Stomach (tissue), 4 donors: ENCODE measurements at regions not wholly inside any gene's neighbourhood (a gene's known extent, or its start where the extent isn't known, plus 50 kb on each side); places are given as distances from the start of the nearest gene placed in this dataset.

Experiments used
- CTCF ChIP-seq, 7 experiments: fragments of 450-650 bp in 4 of 7; fragments of 200-600 bp in 3 of 7; sonication (generic) in 3 of 7; IDR thresholded peaks; one replicate each; pipeline ENCODE4 v1.5.1; 2016 to 2019; ENCODE audit warnings: antibody characterized with exemption in 7 of 7, control low read depth in 2 of 7, mild to moderate bottlenecking in 1 of 7
- EP300 ChIP-seq: sonication (generic); formaldehyde crosslinking; IDR thresholded peaks from one replicate; pipeline ENCODE4 v1.6.1; 2017; ENCODE audit warnings: antibody characterized with exemption
- POLR2A ChIP-seq, 4 donors: fragments of 450-650 bp; IDR thresholded peaks; one replicate each; pipeline ENCODE4 v1.6.1; 2016; ENCODE audit warnings: antibody characterized with exemption in 4 of 4, control low read depth in 2 of 4, mild to moderate bottlenecking in 1 of 4, moderate library complexity in 1 of 4
- POLR2AphosphoS5 ChIP-seq, 3 donors: sonication (generic); formaldehyde crosslinking; IDR thresholded peaks; one replicate each; pipeline ENCODE4 v1.6.1; 2016; ENCODE audit warnings: antibody characterized with exemption in 3 of 3

GRCh38 chr15:93345981-93346380 is 257.0 kb upstream of the RGMA start:
- TF ChIP-seq CTCF (IDR thresholded peaks at IDR 0.05) = no peak
- TF ChIP-seq POLR2A (IDR thresholded peaks at IDR 0.05) = no peak
- no peak for TF ChIP-seq EP300
- no peak for TF ChIP-seq POLR2AphosphoS5 (IDR thresholded peaks at IDR 0.05)
